ENCODE measurements at regions not wholly inside any gene's neighbourhood (a gene's known extent, or its start where the extent isn't known, plus 50 kb on each side); places are given as distances from the start of the nearest gene placed in this dataset.

- Histone ChIP-seq H3K27ac (ENCODE audit: low read depth, low read length) (no peak overlapping the region), H3K27me3 (ENCODE audit: insufficient read depth, low read length) (no peaks in the 10 kb centered on the region), H3K4me1 (ENCODE audit: insufficient read depth, low read length) (no peaks in the 10 kb centered on the region), H3K36me3 (ENCODE audit: insufficient read depth, low read length) (no peaks in the 10 kb centered on the region), H3K9me3 (ENCODE audit: control insufficient read depth in 1 of 2, low read length in 2 of 2) (no peaks in the 10 kb centered on the region), H3K4me3 (ENCODE audit: low read length in 2 of 2) (no peak overlapping the region)
- H3K4me1 Mint-ChIP-seq: no peaks in the 10 kb centered on the region
- ChIA-PET CTCF (ENCODE audit: partially characterized antibody) (no interaction called here), POLR2A (ENCODE audit: partially characterized antibody) (no interaction called here)
- H3K4me3 Mint-ChIP-seq: no peak overlapping the region
- no peaks in the 10 kb centered on the region for H3K27me3 Mint-ChIP-seq
- no peaks in the 10 kb centered on the region for H3K36me3 Mint-ChIP-seq
- peaks cover 0 to 3% (median 0%) of the 10 kb centered on the region in 8 donors for H3K9me3 Mint-ChIP-seq
- intact Hi-C loops (cut with micrococcal nuclease): no loop called here
- no peak overlapping the region for H3K27ac Mint-ChIP-seq
- no peak for DNase-seq
Observed at GRCh38 chr13:79803989-79804388, 323.0 kb downstream of the NDFIP2 start.

GRCh38 chr13:79803296-79803695, 322.3 kb downstream of the NDFIP2 start:
- H3K4me3 ChIP-seq (ENCODE audit: low read length in 2 of 2): no peak overlapping the region
- Mint-ChIP-seq H3K4me3 (no peak overlapping the region), H3K4me1 (no peaks in the 10 kb centered on the region), H3K27ac (no peak overlapping the region), H3K36me3 (no peaks in the 10 kb centered on the region), H3K27me3 (no peaks in the 10 kb centered on the region), H3K9me3 (peaks cover 0 to 3% (median 0%) of the 10 kb centered on the region in 8 donors)
- intact Hi-C loops (cut with micrococcal nuclease): no loop called here
- H3K4me1 ChIP-seq (ENCODE audit: insufficient read depth, low read length): no peaks in the 10 kb centered on the region
- no peaks in the 10 kb centered on the region for H3K9me3 ChIP-seq (ENCODE audit: control insufficient read depth in 1 of 2, low read length in 2 of 2)
- CTCF ChIA-PET (ENCODE audit: partially characterized antibody): no interaction called here
- POLR2A ChIA-PET (ENCODE audit: partially characterized antibody): no interaction called here
- DNase-seq: no peak
- no peaks in the 10 kb centered on the region for H3K36me3 ChIP-seq (ENCODE audit: insufficient read depth, low read length)
- H3K27ac ChIP-seq (ENCODE audit: low read depth, low read length): no peak overlapping the region
- H3K27me3 ChIP-seq (ENCODE audit: insufficient read depth, low read length): no peaks in the 10 kb centered on the region

DNA sequence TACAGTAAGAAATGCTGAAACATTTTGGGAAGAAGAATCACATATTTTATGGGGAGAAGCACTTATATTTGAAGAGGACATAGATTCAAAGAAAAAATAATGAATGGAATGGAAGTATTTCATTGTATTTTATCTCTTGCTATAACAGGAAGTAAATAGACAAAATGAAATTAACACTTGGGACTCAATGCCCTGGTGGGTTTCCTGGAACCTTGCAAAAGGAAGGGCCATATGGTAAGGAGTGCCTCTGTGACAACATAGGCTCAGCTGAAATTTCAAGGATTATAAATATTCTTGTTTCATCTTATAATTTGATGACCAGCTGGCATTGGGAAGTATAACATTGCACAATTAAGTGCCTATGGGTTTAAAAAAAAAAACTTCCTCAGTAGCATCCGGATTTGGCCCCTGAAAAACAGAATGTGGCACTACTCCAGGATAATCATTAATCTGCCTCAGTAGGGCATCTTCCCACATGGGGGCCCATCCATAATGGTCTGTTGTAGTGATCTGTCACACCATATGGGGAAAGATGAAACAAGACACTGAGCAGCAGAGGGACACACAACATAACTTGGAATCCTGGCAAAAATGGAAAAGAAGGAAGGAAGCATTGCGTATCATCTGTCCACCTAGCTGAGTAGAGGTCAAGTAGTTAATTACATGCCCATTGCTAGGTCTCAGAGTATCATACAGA, 321.6 kb downstream of the NDFIP2 start:
- Mint-ChIP-seq H3K36me3 (no peaks in the 10 kb centered on the region), H3K4me3 (no peak overlapping the region), H3K4me1 (no peaks in the 10 kb centered on the region), H3K27me3 (no peaks in the 10 kb centered on the region), H3K9me3 (peaks cover 0 to 3% (median 0%) of the 10 kb centered on the region in 8 donors), H3K27ac (no peak overlapping the region)
- no peaks in the 10 kb centered on the region for H3K27me3 ChIP-seq (ENCODE audit: insufficient read depth, low read length)
- no peaks in the 10 kb centered on the region for H3K4me1 ChIP-seq (ENCODE audit: insufficient read depth, low read length)
- no peaks in the 10 kb centered on the region for H3K9me3 ChIP-seq (ENCODE audit: control insufficient read depth in 1 of 2, low read length in 2 of 2)
- POLR2A ChIA-PET (ENCODE audit: partially characterized antibody): no interaction called here
- intact Hi-C loops (cut with micrococcal nuclease): no loop called here
- H3K27ac ChIP-seq (ENCODE audit: low read depth, low read length): no peak overlapping the region
- CTCF ChIA-PET (ENCODE audit: partially characterized antibody): no interaction called here
- no peaks in the 10 kb centered on the region for H3K36me3 ChIP-seq (ENCODE audit: insufficient read depth, low read length)
- DNase-seq: no peak
- no peak overlapping the region for H3K4me3 ChIP-seq (ENCODE audit: low read length in 2 of 2)

- Histone ChIP-seq H3K4me3 (ENCODE audit: low read length in 2 of 2) (no peak overlapping the region), H3K27me3 (ENCODE audit: insufficient read depth, low read length) (no peaks in the 10 kb centered on the region), H3K9me3 (ENCODE audit: control insufficient read depth in 1 of 2, low read length in 2 of 2) (no peaks in the 10 kb centered on the region), H3K4me1 (ENCODE audit: insufficient read depth, low read length) (no peaks in the 10 kb centered on the region), H3K27ac (ENCODE audit: low read depth, low read length) (no peak overlapping the region), H3K36me3 (ENCODE audit: insufficient read depth, low read length) (no peaks in the 10 kb centered on the region)
- DNase-seq: no peak
- H3K9me3 Mint-ChIP-seq: no peaks in the 10 kb centered on the region
- no peaks in the 10 kb centered on the region for H3K36me3 Mint-ChIP-seq
- no peak overlapping the region for H3K4me3 Mint-ChIP-seq
- POLR2A ChIA-PET (ENCODE audit: partially characterized antibody): no interaction called here
- intact Hi-C loops (cut with micrococcal nuclease): no loop called here
- CTCF ChIA-PET (ENCODE audit: partially characterized antibody): no interaction called here
- no peaks in the 10 kb centered on the region for H3K4me1 Mint-ChIP-seq
- H3K27me3 Mint-ChIP-seq: no peaks in the 10 kb centered on the region
- no peak overlapping the region for H3K27ac Mint-ChIP-seq
Observed at GRCh38 chr13:79799059-79799867, 318.3 kb downstream of the NDFIP2 start.

GRCh38 chr13:79796136-79796535, 315.2 kb downstream of the NDFIP2 start:
- H3K9me3 ChIP-seq (ENCODE audit: control insufficient read depth in 1 of 2, low read length in 2 of 2): no peaks in the 10 kb centered on the region
- CTCF ChIA-PET (ENCODE audit: partially characterized antibody): no interaction called here

GRCh38 chr13:79794931-79795330, 314.0 kb downstream of the NDFIP2 start:
- Histone ChIP-seq H3K27me3 (ENCODE audit: insufficient read depth, low read length) (no peaks in the 10 kb centered on the region), H3K4me1 (ENCODE audit: insufficient read depth, low read length) (no peaks in the 10 kb centered on the region), H3K4me3 (ENCODE audit: low read length in 2 of 2) (no peak overlapping the region), H3K27ac (ENCODE audit: low read depth, low read length) (no peak overlapping the region), H3K9me3 (ENCODE audit: control insufficient read depth in 1 of 2, low read length in 2 of 2) (no peaks in the 10 kb centered on the region), H3K36me3 (ENCODE audit: insufficient read depth, low read length) (no peaks in the 10 kb centered on the region)
- Mint-ChIP-seq H3K4me3 (no peak overlapping the region), H3K36me3 (no peaks in the 10 kb centered on the region), H3K27me3 (no peaks in the 10 kb centered on the region), H3K27ac (no peak overlapping the region), H3K9me3 (peaks cover 0 to 4% (median 0%) of the 10 kb centered on the region in 8 donors), H3K4me1 (no peaks in the 10 kb centered on the region)
- ChIA-PET CTCF (ENCODE audit: partially characterized antibody) (no interaction called here), POLR2A (ENCODE audit: partially characterized antibody) (no interaction called here)
- intact Hi-C loops (cut with micrococcal nuclease): no loop called here
- DNase-seq: no peak

More at GRCh38 chr13:79796136-79796535, 315.2 kb downstream of the NDFIP2 start:
- Mint-ChIP-seq H3K27ac (no peak overlapping the region), H3K36me3 (no peaks in the 10 kb centered on the region), H3K4me3 (no peak overlapping the region), H3K4me1 (no peaks in the 10 kb centered on the region), H3K9me3 (peaks cover 0 to 3% (median 0%) of the 10 kb centered on the region in 8 donors), H3K27me3 (no peaks in the 10 kb centered on the region)
- H3K27ac ChIP-seq (ENCODE audit: low read depth, low read length): no peak overlapping the region
- intact Hi-C loops (cut with micrococcal nuclease): no loop called here
- no peaks in the 10 kb centered on the region for H3K4me1 ChIP-seq (ENCODE audit: insufficient read depth, low read length)
- no peaks in the 10 kb centered on the region for H3K27me3 ChIP-seq (ENCODE audit: insufficient read depth, low read length)
- no peaks in the 10 kb centered on the region for H3K36me3 ChIP-seq (ENCODE audit: insufficient read depth, low read length)
- no peak overlapping the region for H3K4me3 ChIP-seq (ENCODE audit: low read length in 2 of 2)
- no peak for DNase-seq
- POLR2A ChIA-PET (ENCODE audit: partially characterized antibody): no interaction called here

GRCh38 chr13:79792716-79793115, 311.8 kb downstream of the NDFIP2 start:
- Histone ChIP-seq H3K27me3 (ENCODE audit: insufficient read depth, low read length) (no peaks in the 10 kb centered on the region), H3K9me3 (ENCODE audit: control insufficient read depth in 1 of 2, low read length in 2 of 2) (no peaks in the 10 kb centered on the region), H3K36me3 (ENCODE audit: insufficient read depth, low read length) (no peaks in the 10 kb centered on the region), H3K4me3 (ENCODE audit: low read length in 2 of 2) (no peak overlapping the region), H3K27ac (ENCODE audit: low read depth, low read length) (no peak overlapping the region), H3K4me1 (ENCODE audit: insufficient read depth, low read length) (no peaks in the 10 kb centered on the region)
- intact Hi-C loops (cut with micrococcal nuclease): no loop called here
- DNase-seq: no peak
- no peak overlapping the region for H3K27ac Mint-ChIP-seq
- H3K9me3 Mint-ChIP-seq: peaks cover 0 to 4% (median 2%) of the 10 kb centered on the region in 8 donors
- ChIA-PET POLR2A (ENCODE audit: partially characterized antibody) (no interaction called here), CTCF (ENCODE audit: partially characterized antibody) (no interaction called here)
- H3K36me3 Mint-ChIP-seq: no peaks in the 10 kb centered on the region
- no peaks in the 10 kb centered on the region for H3K4me1 Mint-ChIP-seq
- H3K27me3 Mint-ChIP-seq: no peaks in the 10 kb centered on the region
- no peak overlapping the region for H3K4me3 Mint-ChIP-seq

Measured in CD4-positive, alpha-beta memory T cell (primary cell).